ENCODE measurements at regions not wholly inside any gene's neighbourhood (a gene's known extent, or its start where the extent isn't known, plus 50 kb on each side); places are given as distances from the start of the nearest gene placed in this dataset.

- Histone ChIP-seq H3K36me3 (ENCODE audit: control insufficient read depth, insufficient read depth, low read length) (no peaks in the 10 kb centered on the region), H3K4me3 (ENCODE audit: low read depth, low read length) (no peak overlapping the region), H3K4me1 (no peaks in the 10 kb centered on the region), H3K27me3 (replicated peaks; ENCODE audit: control insufficient read depth, insufficient read depth, low read length) (no peaks in the 10 kb centered on the region), H3K9me3 (peaks cover 6% of the 10 kb centered on the region; the same call in 1 of the 2 replicates)
- ChIA-PET POLR2A (interaction anchor here (0.6 kb wide), 1 partner anchor 34 kb away, joined by 3 read pairs; no protein-coding TSS in a partner anchor), CTCF (no interaction called here)
- Mint-ChIP-seq H3K36me3 (ENCODE audit: insufficient read depth, unreplicated experiment) (no peaks in the 10 kb centered on the region), H3K9me3 (ENCODE audit: unreplicated experiment) (peaks cover 12% of the 10 kb centered on the region), H3K4me3 (ENCODE audit: unreplicated experiment) (no peak overlapping the region), H3K27ac (ENCODE audit: unreplicated experiment) (no peak overlapping the region), H3K27me3 (ENCODE audit: insufficient read depth, unreplicated experiment) (no peaks in the 10 kb centered on the region), H3K4me1 (ENCODE audit: low read depth, unreplicated experiment) (no peaks in the 10 kb centered on the region)
- intact Hi-C loops (cut with micrococcal nuclease; ENCODE audit: unreplicated experiment), result no loop called here
- no peak for DNase-seq
- no TSS peak for BruUV-seq (replicated peaks)
- TF ChIP-seq CTCF (IDR thresholded peaks at IDR 0.05; ENCODE audit: insufficient read depth in 1 of 2, low read depth in 1 of 2, low read length in 1 of 2, severe bottlenecking in 1 of 2, unreplicated experiment in 1 of 2), result no peak
These were observed 463.2 kb upstream of the ZNF608 start for GRCh38 chr5:125209650-125210049.

GRCh38 chr5:125210242-125210947 lies 464.0 kb upstream of the ZNF608 start:
- TF ChIP-seq CTCF (IDR thresholded peaks at IDR 0.05; ENCODE audit: insufficient read depth in 1 of 2, low read depth in 1 of 2, low read length in 1 of 2, severe bottlenecking in 1 of 2, unreplicated experiment in 1 of 2), result no peak
- DNase-seq, result no peak
- Mint-ChIP-seq H3K9me3 (ENCODE audit: unreplicated experiment) (peaks cover 10% of the 10 kb centered on the region), H3K4me3 (ENCODE audit: unreplicated experiment) (no peak overlapping the region), H3K27ac (ENCODE audit: unreplicated experiment) (no peak overlapping the region), H3K27me3 (ENCODE audit: insufficient read depth, unreplicated experiment) (no peaks in the 10 kb centered on the region), H3K4me1 (ENCODE audit: low read depth, unreplicated experiment) (no peaks in the 10 kb centered on the region), H3K36me3 (ENCODE audit: insufficient read depth, unreplicated experiment) (no peaks in the 10 kb centered on the region)
- Histone ChIP-seq H3K36me3 (ENCODE audit: control insufficient read depth, insufficient read depth, low read length) (no peaks in the 10 kb centered on the region), H3K4me3 (ENCODE audit: low read depth, low read length) (no peak overlapping the region), H3K27me3 (replicated peaks; ENCODE audit: control insufficient read depth, insufficient read depth, low read length) (no peaks in the 10 kb centered on the region), H3K4me1 (no peaks in the 10 kb centered on the region), H3K9me3 (peaks cover 9% of the 10 kb centered on the region; the same call in 1 of the 2 replicates)
- POLR2A ChIA-PET, result interaction anchor here (0.6 kb wide), 1 partner anchor 35 kb away, joined by 3 read pairs; no protein-coding TSS in a partner anchor
- no TSS peak for BruUV-seq (replicated peaks)
- intact Hi-C loops (cut with micrococcal nuclease; ENCODE audit: unreplicated experiment), result no loop called here
- CTCF ChIA-PET, result no interaction called here

- Mint-ChIP-seq H3K27ac (ENCODE audit: unreplicated experiment) (no peak overlapping the region), H3K9me3 (ENCODE audit: unreplicated experiment) (peaks cover 19% of the 10 kb centered on the region), H3K36me3 (ENCODE audit: insufficient read depth, unreplicated experiment) (no peaks in the 10 kb centered on the region), H3K4me3 (ENCODE audit: unreplicated experiment) (no peak overlapping the region), H3K27me3 (ENCODE audit: insufficient read depth, unreplicated experiment) (no peaks in the 10 kb centered on the region), H3K4me1 (ENCODE audit: low read depth, unreplicated experiment) (no peaks in the 10 kb centered on the region)
- POLR2A ChIA-PET, result no interaction called here
- TF ChIP-seq CTCF (IDR thresholded peaks at IDR 0.05; ENCODE audit: insufficient read depth in 1 of 2, low read depth in 1 of 2, low read length in 1 of 2, severe bottlenecking in 1 of 2, unreplicated experiment in 1 of 2), result no peak
- CTCF ChIA-PET, result no interaction called here
- intact Hi-C loops (cut with micrococcal nuclease; ENCODE audit: unreplicated experiment), result no loop called here
- H3K27me3 ChIP-seq (replicated peaks; ENCODE audit: control insufficient read depth, insufficient read depth, low read length), result no peaks in the 10 kb centered on the region
- peaks cover 6% of the 10 kb centered on the region; the same call in 1 of the 2 replicates for H3K9me3 ChIP-seq
- no peak overlapping the region for H3K4me3 ChIP-seq (ENCODE audit: low read depth, low read length)
- BruUV-seq (replicated peaks), result no TSS peak
- H3K36me3 ChIP-seq (ENCODE audit: control insufficient read depth, insufficient read depth, low read length), result no peaks in the 10 kb centered on the region
- H3K4me1 ChIP-seq, result no peaks in the 10 kb centered on the region
- no peak for DNase-seq
These were observed 467.6 kb upstream of the ZNF608 start for GRCh38 chr5:125214080-125214479.
